D721Med (cell line): ENCODE measurements at regions not wholly inside any gene's neighbourhood (a gene's known extent, or its start where the extent isn't known, plus 50 kb on each side); places are given as distances from the start of the nearest gene placed in this dataset.
"Not testable (repeated sequence)": the region's sequence is repeated elsewhere in the genome, so short reads cannot be mapped to it uniquely, and the experiment has no call there.

Source experiments
- DNase-seq: peaks from one replicate; pipeline ENCODE4 v3.0.0; 2011; ENCODE audit warnings: low spot score; ENCODE audit not compliant: insufficient read length
- FAIRE-seq: peaks from 2 replicates; lab custom pipeline; 2011; peaks lifted over from hg19 to GRCh38; lab: Jason Lieb, UNC
- TF ChIP-seq, protein P1 (sequence below): IDR thresholded peaks from 2 replicates; pipeline ENCODE4 v1.5.1; 2012; ENCODE audit warnings: mild to moderate bottlenecking, control low read depth; ENCODE audit not compliant: insufficient read depth; ENCODE audit errors: missing control alignments

- TF ChIP-seq, protein P1, sequence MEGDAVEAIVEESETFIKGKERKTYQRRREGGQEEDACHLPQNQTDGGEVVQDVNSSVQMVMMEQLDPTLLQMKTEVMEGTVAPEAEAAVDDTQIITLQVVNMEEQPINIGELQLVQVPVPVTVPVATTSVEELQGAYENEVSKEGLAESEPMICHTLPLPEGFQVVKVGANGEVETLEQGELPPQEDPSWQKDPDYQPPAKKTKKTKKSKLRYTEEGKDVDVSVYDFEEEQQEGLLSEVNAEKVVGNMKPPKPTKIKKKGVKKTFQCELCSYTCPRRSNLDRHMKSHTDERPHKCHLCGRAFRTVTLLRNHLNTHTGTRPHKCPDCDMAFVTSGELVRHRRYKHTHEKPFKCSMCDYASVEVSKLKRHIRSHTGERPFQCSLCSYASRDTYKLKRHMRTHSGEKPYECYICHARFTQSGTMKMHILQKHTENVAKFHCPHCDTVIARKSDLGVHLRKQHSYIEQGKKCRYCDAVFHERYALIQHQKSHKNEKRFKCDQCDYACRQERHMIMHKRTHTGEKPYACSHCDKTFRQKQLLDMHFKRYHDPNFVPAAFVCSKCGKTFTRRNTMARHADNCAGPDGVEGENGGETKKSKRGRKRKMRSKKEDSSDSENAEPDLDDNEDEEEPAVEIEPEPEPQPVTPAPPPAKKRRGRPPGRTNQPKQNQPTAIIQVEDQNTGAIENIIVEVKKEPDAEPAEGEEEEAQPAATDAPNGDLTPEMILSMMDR = no peak
- no peak for FAIRE-seq
- DNase-seq = no peak
Observed at GRCh38 chr9:108743901-108744371, 111.8 kb downstream of the ACTL7B start.

DNA sequence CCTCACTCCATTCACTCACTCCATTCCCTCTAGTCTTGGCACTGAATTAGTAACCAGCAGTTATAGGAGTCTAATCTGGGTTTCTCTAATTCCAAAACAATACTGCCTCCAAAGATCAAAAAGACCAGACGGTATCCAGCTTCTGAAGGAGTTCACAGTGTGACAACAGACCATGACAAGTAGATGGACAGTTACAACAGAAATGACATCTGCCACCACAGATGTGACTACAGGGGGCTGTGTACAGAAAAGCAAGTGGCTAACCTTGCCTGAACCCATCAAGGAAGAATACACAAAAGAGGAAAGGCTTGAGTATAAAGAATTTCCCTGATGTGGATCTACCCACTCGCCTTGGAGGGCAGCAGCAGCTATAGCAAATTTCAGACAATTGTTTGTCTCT lies 112.4 kb downstream of the ACTL7B start:
- DNase-seq = no peak
- TF ChIP-seq, protein P1 = no peak
- FAIRE-seq = no peak

- DNase-seq (no peak), FAIRE-seq (no peak)
- TF ChIP-seq, protein P1 = no peak
Observed at GRCh38 chr9:108742191-108742590, 113.6 kb downstream of the ACTL7B start.

GRCh38 chr9:108731292-108731691 lies 124.5 kb downstream of the ACTL7B start:
- FAIRE-seq, DNase-seq: not testable (repeated sequence)

DNA sequence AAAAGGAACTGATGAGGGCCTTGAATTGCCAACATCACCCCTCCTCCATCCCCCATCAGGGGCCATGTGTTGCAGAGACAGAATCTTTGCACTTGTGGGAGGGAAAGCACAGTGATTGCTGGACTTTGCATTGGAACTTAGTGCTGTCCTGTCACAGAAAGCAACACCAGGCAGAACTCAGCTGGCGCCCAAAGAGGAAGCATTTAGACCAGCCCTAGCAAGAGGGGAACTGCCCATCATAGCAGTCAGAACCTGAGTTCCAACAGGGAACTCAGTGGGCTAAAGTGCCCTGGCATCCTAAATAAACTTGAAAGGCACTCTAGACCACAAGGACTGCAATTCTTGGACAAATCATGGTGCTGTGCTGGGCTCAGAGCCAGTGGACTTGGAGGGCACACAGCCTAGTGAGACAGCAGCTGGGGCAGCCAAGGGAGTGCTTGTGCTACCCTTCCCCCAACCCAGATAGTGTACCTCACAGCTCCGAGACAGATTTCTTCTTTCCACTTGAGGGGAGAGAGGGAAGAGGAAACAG lies 128.1 kb downstream of the ACTL7B start:
- TF ChIP-seq, protein P1 = no peak
- FAIRE-seq = no peak
- no peak for DNase-seq

DNA sequence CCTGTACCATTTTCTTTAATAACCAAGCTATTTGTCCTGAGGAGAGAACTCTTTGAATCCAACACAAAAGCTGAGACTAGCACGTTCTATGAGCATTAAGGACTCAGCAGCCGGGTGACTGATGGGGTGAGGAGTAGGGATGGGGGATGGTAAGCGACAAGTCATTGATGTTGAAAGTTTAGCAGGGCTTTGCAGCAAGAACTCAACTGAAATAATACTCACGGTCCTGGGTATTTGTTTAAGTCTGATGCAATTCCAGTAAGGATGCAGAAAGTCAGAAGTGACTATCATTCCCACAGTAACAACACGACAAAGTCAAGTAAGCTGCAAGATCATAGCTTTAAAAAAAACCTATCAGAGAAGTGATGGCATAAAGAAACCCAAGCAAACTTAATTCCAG lies 131.1 kb downstream of the ACTL7B start:
- DNase-seq (no peak), FAIRE-seq (no peak)
- TF ChIP-seq, protein P1 = no peak

DNA sequence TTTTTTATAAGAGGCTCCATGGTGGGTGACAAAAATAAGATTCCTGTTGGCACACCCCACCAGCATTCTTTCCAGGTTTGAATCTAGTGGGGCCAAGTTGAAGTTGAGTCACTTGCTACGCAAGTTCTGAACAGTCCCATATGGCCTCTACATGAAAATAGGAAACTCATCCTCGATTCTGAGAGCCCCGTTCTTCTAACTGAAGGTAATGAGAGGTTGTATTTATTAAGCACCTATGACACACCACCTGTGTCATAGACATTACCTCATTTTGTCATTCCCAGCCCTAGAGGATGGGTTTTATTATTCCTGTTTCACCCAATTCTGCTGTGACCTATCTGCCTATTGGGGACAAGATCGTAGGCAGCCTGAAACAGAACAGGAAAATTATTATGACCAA lies 131.7 kb downstream of the ACTL7B start:
- FAIRE-seq (no peak), DNase-seq (no peak)
- TF ChIP-seq, protein P1 = no peak

GRCh38 chr9:108722396-108722795 lies 133.4 kb downstream of the ACTL7B start:
- TF ChIP-seq, protein P1 = no peak
- no peak for FAIRE-seq
- no peak for DNase-seq
